ENCODE measurements at regions not wholly inside any gene's neighbourhood (a gene's known extent, or its start where the extent isn't known, plus 50 kb on each side); places are given as distances from the start of the nearest gene placed in this dataset.

DNA sequence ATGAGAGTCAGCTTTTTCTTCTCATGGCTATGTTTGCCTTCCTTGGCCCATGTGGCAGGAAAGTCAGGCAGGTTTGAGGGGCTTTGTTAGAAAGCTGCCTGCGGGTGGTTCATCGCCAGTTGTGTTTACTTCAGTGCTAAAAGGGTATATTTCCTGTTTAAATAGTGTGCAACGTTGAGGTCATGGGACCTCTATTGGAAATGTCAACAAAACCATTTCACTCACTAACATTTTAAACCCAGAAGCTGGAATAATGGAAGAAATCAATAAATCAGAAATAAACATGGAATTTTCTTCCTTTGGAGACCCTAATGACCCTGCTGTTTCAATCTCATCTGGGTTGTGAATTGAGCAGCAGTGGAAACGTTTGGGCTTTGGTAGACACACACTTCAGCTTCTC is 185.8 kb downstream of the ANKRD50 start:
- H3K27me3 ChIP-seq (ENCODE audit: insufficient read depth): no peaks in the 10 kb centered on the region
- no peaks in the 10 kb centered on the region for H3K79me2 ChIP-seq (ENCODE audit: insufficient read depth)
- no peaks in the 10 kb centered on the region for H3K9me3 ChIP-seq
- DNase-seq: no peak
- H3F3A ChIP-seq (replicated peaks; ENCODE audit: insufficient read depth): no peaks in the 10 kb centered on the region
- 49% methylated on average over 4 of the region's 4 CpGs for WGBS (ENCODE audit: low lambda C conversion rate)
- no peak overlapping the region for H3K4me3 ChIP-seq (ENCODE audit: low read depth in 2 of 2, low read length in 1 of 2)
- H2AFZ ChIP-seq (ENCODE audit: low read depth): no peak overlapping the region
- POLR2A ChIA-PET: no interaction called here
- CTCF ChIA-PET: interaction anchor here (1.0 to 1.1 kb wide), 2 partner anchors 17 to 718 kb away, joined by 3 read pairs; no protein-coding TSS in a partner anchor
- no peaks in the 10 kb centered on the region for H3K9me2 ChIP-seq
- H3K4me2 ChIP-seq: no peak overlapping the region
- no peaks in the 10 kb centered on the region for H3K4me1 ChIP-seq (ENCODE audit: control insufficient read depth in 1 of 2, insufficient read depth in 2 of 2, low read depth in 1 of 2, low read length in 1 of 2)
- H3K36me3 ChIP-seq (replicated peaks in 1 of 2; ENCODE audit: control insufficient read depth in 1 of 2, insufficient read depth in 2 of 2, low read length in 1 of 2): no peaks in the 10 kb centered on the region
- TF ChIP-seq SMC3 (IDR thresholded peaks at IDR 0.05; ENCODE audit: low read depth, low read length) (no peak), POLR2AphosphoS5 (IDR thresholded peaks at IDR 0.05; ENCODE audit: low read depth, low read length) (no peak), YY1 (IDR thresholded peaks at IDR 0.05; ENCODE audit: low read depth) (no peak), FOSL2 (IDR thresholded peaks at IDR 0.05; ENCODE audit: borderline replicate concordance, low read depth) (no peak), FOXJ3 (CRISPR knock-in tag; IDR thresholded peaks at IDR 0.05) (no peak), FOXM1 (IDR thresholded peaks at IDR 0.05; ENCODE audit: low read depth) (no peak), RFX5 (IDR thresholded peaks at IDR 0.05; ENCODE audit: low read length) (no peak), EP300 (IDR thresholded peaks at IDR 0.05; ENCODE audit: borderline replicate concordance in 1 of 2, low read depth in 1 of 2, low read length in 1 of 2) (no peak), RXRA (IDR thresholded peaks at IDR 0.05; ENCODE audit: borderline replicate concordance, low read depth) (no peak), RCOR1 (IDR thresholded peaks at IDR 0.05; ENCODE audit: low read length) (no peak), TAF1 (IDR thresholded peaks at IDR 0.05; ENCODE audit: borderline replicate concordance, low read depth, low read length) (no peak), SIN3A (IDR thresholded peaks at IDR 0.05; ENCODE audit: borderline replicate concordance, low read depth, low read length) (no peak), NFIC (IDR thresholded peaks at IDR 0.05; ENCODE audit: borderline replicate concordance) (no peak), TEAD4 (IDR thresholded peaks at IDR 0.05; ENCODE audit: borderline replicate concordance, insufficient read depth) (no peak), RAD21 (IDR thresholded peaks at IDR 0.05; ENCODE audit: low read length) (no peak)
- H3K9ac ChIP-seq: no peak overlapping the region
- H4K20me1 ChIP-seq (ENCODE audit: insufficient read depth): no peaks in the 10 kb centered on the region
- H3K27ac ChIP-seq (ENCODE audit: low read depth in 2 of 2, low read length in 1 of 2): no peak overlapping the region

GRCh38 chr4:124527364-124527763 is 185.2 kb downstream of the ANKRD50 start:
- Histone ChIP-seq H3K9me2 (no peaks in the 10 kb centered on the region), H3K4me1 (ENCODE audit: control insufficient read depth in 1 of 2, insufficient read depth in 2 of 2, low read depth in 1 of 2, low read length in 1 of 2) (no peaks in the 10 kb centered on the region), H3K9me3 (no peaks in the 10 kb centered on the region), H2AFZ (ENCODE audit: low read depth) (no peak overlapping the region), H4K20me1 (ENCODE audit: insufficient read depth) (no peaks in the 10 kb centered on the region), H3K27ac (ENCODE audit: low read depth in 2 of 2, low read length in 1 of 2) (no peak overlapping the region), H3K9ac (no peak overlapping the region), H3F3A (replicated peaks; ENCODE audit: insufficient read depth) (no peaks in the 10 kb centered on the region), H3K4me3 (ENCODE audit: low read depth in 2 of 2, low read length in 1 of 2) (no peak overlapping the region), H3K4me2 (no peak overlapping the region), H3K27me3 (ENCODE audit: insufficient read depth) (no peaks in the 10 kb centered on the region), H3K36me3 (replicated peaks in 1 of 2; ENCODE audit: control insufficient read depth in 1 of 2, insufficient read depth in 2 of 2, low read length in 1 of 2) (no peaks in the 10 kb centered on the region), H3K79me2 (ENCODE audit: insufficient read depth) (no peaks in the 10 kb centered on the region)
- ChIA-PET CTCF (interaction anchor here (1.0 to 1.1 kb wide), 3 partner anchors 17 to 717 kb away, joined by 3 read pairs; no protein-coding TSS in a partner anchor), POLR2A (no interaction called here)
- 96% methylated on average over 3 of the region's 3 CpGs for WGBS (ENCODE audit: low lambda C conversion rate)
- TF ChIP-seq JUND (IDR thresholded peaks at IDR 0.05) (no peak), RCOR1 (IDR thresholded peaks at IDR 0.05; ENCODE audit: low read length) (no peak), NFIC (IDR thresholded peaks at IDR 0.05; ENCODE audit: borderline replicate concordance) (no peak), RAD21 (IDR thresholded peaks at IDR 0.05; ENCODE audit: low read length) (no peak), TAF1 (IDR thresholded peaks at IDR 0.05; ENCODE audit: borderline replicate concordance, low read depth, low read length) (no peak)
- TF ChIP-seq, protein P1, sequence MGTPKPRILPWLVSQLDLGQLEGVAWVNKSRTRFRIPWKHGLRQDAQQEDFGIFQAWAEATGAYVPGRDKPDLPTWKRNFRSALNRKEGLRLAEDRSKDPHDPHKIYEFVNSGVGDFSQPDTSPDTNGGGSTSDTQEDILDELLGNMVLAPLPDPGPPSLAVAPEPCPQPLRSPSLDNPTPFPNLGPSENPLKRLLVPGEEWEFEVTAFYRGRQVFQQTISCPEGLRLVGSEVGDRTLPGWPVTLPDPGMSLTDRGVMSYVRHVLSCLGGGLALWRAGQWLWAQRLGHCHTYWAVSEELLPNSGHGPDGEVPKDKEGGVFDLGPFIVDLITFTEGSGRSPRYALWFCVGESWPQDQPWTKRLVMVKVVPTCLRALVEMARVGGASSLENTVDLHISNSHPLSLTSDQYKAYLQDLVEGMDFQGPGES (IDR thresholded peaks at IDR 0.05; ENCODE audit: low read depth, low read length): no peak
- no peak for DNase-seq

Data from SK-N-SH (cell line).